GM12878 (cell line): ENCODE measurements at regions not wholly inside any gene's neighbourhood (a gene's known extent, or its start where the extent isn't known, plus 50 kb on each side); places are given as distances from the start of the nearest gene placed in this dataset.

ENCODE experiments used
- ATAC-seq: fragments of 200-7000 bp; cut with Tn5 transposase; 3 replicates; pipeline ENCODE4 v1.9.1; 2020; ENCODE audit warnings: mild to moderate bottlenecking, moderate library complexity
- BruUV-seq: library from RNA; stranded (reverse); fragments of 400-500 nt; replicated peaks from 2 replicates; lab custom pipeline; 2021; lab: Mats Ljungman, UMichigan
- CTCF ChIA-PET: fragments of 300-600 bp; sonication (Branson Sonifier 250); formaldehyde crosslinking; extraction: SDS; loops from one replicate; lab custom pipeline; 2021; ENCODE audit warnings: inconsistent platforms; lab: Yijun Ruan, JAX
- POLR2A ChIA-PET: fragments of 350-600 bp; formaldehyde crosslinking; extraction: SDS; loops from one replicate; lab custom pipeline; 2021; ENCODE audit warnings: inconsistent platforms; lab: Charles Lee
- RAD21 ChIA-PET: fragments of 300-600 bp; sonication (Branson Sonifier 250); formaldehyde crosslinking; loops from one replicate; lab custom pipeline; 2023; ENCODE audit warnings: antibody characterized with exemption; ENCODE audit not compliant: unreplicated experiment; lab: Charles Lee
- SMC1A ChIA-PET: fragments of 300-600 bp; sonication (Branson Sonifier 250); formaldehyde crosslinking; loops from one replicate; lab custom pipeline; 2023; ENCODE audit not compliant: unreplicated experiment, uncharacterized antibody; lab: Charles Lee
- DNase-seq: peaks from one replicate; pipeline ENCODE4 v3.0.0-alpha.2; 2011; ENCODE audit warnings: low read depth, low spot score
- FAIRE-seq: peaks from 3 replicates; lab custom pipeline; 2011; peaks lifted over from hg19 to GRCh38; lab: Jason Lieb, UNC
- H2AFZ ChIP-seq: 2 replicates; pipeline ENCODE4 v1.6.0; 2011; ENCODE audit warnings: low read depth, low read length, control low read depth; ENCODE audit not compliant: control insufficient read depth
- H3K27ac ChIP-seq: 2 replicates; pipeline ENCODE4 v1.5.1; 2011; ENCODE audit warnings: control low read depth; ENCODE audit not compliant: control insufficient read depth, insufficient read depth
- H3K27me3 ChIP-seq, 2 experiments: replicated peaks in 1 of 2; 2 replicates each; pipeline versions ENCODE4 v1.6.0 to v1.6.1; 2011; ENCODE audit warnings: low read length in 1 of 2; ENCODE audit not compliant: control insufficient read depth in 2 of 2, insufficient read depth in 2 of 2
- H3K36me3 ChIP-seq, 2 experiments: 2 replicates each; pipeline ENCODE4 v1.5.1; 2011; ENCODE audit warnings: low read length in 1 of 2; ENCODE audit not compliant: control insufficient read depth in 2 of 2, insufficient read depth in 2 of 2
- H3K4me1 ChIP-seq: 2 replicates; pipeline ENCODE4 v1.6.1; 2011; ENCODE audit warnings: mild to moderate bottlenecking, low read length, moderate library complexity, mixed read lengths; ENCODE audit not compliant: control insufficient read depth, insufficient read depth
- H3K4me2 ChIP-seq: 2 replicates; pipeline ENCODE4 v1.6.0; 2011; ENCODE audit warnings: control low read depth; ENCODE audit not compliant: control insufficient read depth, insufficient read depth
- H3K4me3 ChIP-seq: fragments of 200-600 bp; sonication (generic); 2 replicates; pipeline ENCODE4 v1.5.1; 2016
- H3K79me2 ChIP-seq: 2 replicates; pipeline ENCODE4 v1.6.0; 2011; ENCODE audit warnings: low read length; ENCODE audit not compliant: control insufficient read depth, insufficient read depth
- H3K9ac ChIP-seq: 2 replicates; pipeline ENCODE4 v1.8.0; 2011; ENCODE audit warnings: low read length, control low read depth, mixed read lengths; ENCODE audit not compliant: control insufficient read depth, insufficient read depth
- H3K9me3 ChIP-seq: replicated peaks from 3 replicates; pipeline ENCODE4 v1.5.1; 2011; ENCODE audit warnings: mild to moderate bottlenecking, low read length; ENCODE audit not compliant: control insufficient read depth, insufficient read depth
- H4K20me1 ChIP-seq: 2 replicates; pipeline ENCODE4 v1.6.0; 2011; ENCODE audit not compliant: control insufficient read depth, insufficient read depth
- CBFB ChIP-seq: IDR thresholded peaks from 2 replicates; pipeline ENCODE4 v1.6.1; 2016; ENCODE audit warnings: antibody characterized with exemption, low read depth
- CHD1 ChIP-seq: IDR thresholded peaks from 2 replicates; pipeline ENCODE4 v1.6.1; 2012; ENCODE audit warnings: low read depth, low read length, improper control_type of control experiment
- FOS ChIP-seq: IDR thresholded peaks from 3 replicates; pipeline ENCODE4 v1.6.1; 2011; ENCODE audit warnings: borderline replicate concordance; ENCODE audit not compliant: insufficient read length; ENCODE audit errors: extremely low read depth
- KDM1A ChIP-seq: fragments of 200-600 bp; sonication (generic); IDR thresholded peaks from 2 replicates; pipeline ENCODE4 v1.6.1; 2016; ENCODE audit warnings: borderline replicate concordance
- SMAD1 ChIP-seq: fragments of 450-650 bp; IDR thresholded peaks from 2 replicates; pipeline ENCODE4 v1.6.1; 2018; ENCODE audit warnings: mild to moderate bottlenecking, low read depth; ENCODE audit not compliant: partially characterized antibody
- WRNIP1 ChIP-seq: IDR thresholded peaks from 2 replicates; pipeline ENCODE4 v1.6.1; 2011; ENCODE audit warnings: low read depth, low read length, improper control_type of control experiment, borderline replicate concordance
- ZNF384 ChIP-seq: IDR thresholded peaks from 2 replicates; pipeline ENCODE4 v1.6.1; 2012; ENCODE audit warnings: low read depth, mild to moderate bottlenecking, low read length, improper control_type of control experiment, borderline replicate concordance
- ZNF622 ChIP-seq: fragments of 450-650 bp; IDR thresholded peaks from 2 replicates; pipeline ENCODE4 v1.6.1; 2017; ENCODE audit warnings: mild to moderate bottlenecking, inconsistent platforms
- WGBS: methylation state at CpG from one replicate; pipeline ENCODE4 v1.1.6; 2016; ENCODE audit warnings: low lambda C conversion rate; ENCODE audit not compliant: insufficient replicate concordance, insufficient coverage; ENCODE audit errors: missing lambda C conversion rate; 5-methylcytosine and 5-hydroxymethylcytosine counted together
- in situ Hi-C: fragments of 300-500 bp; cut with MboI; formaldehyde crosslinking; loops from 9 replicates; pipeline ENCODE4 v1.14.3; 2018; ENCODE audit warnings: mixed read lengths
- intact Hi-C: fragments of 100-400 bp; cut with micrococcal nuclease; formaldehyde crosslinking; loops from one replicate; pipeline ENCODE4 v1.14.2; 2022; ENCODE audit not compliant: unreplicated experiment
- TF ChIP-seq, protein P1 (sequence below), 3 experiments: IDR thresholded peaks in 2 of 3; conservative IDR thresholded peaks in 1 of 3; 2 replicates each; pipeline ENCODE4 v1.5.1; 2011; ENCODE audit warnings: low read depth in 3 of 3, low read length in 3 of 3, mild to moderate bottlenecking in 3 of 3, control low read depth in 2 of 3, moderate library complexity in 2 of 3, inconsistent platforms in 1 of 3, mixed read lengths in 1 of 3; ENCODE audit not compliant: control insufficient read depth in 2 of 3, insufficient read depth in 1 of 3; ENCODE audit errors: extremely low read depth in 1 of 3
- TF ChIP-seq, protein P2 (sequence below): fragments of 450-650 bp; IDR thresholded peaks from 2 replicates; pipeline ENCODE4 v1.6.1; 2017; ENCODE audit warnings: mild to moderate bottlenecking

DNA sequence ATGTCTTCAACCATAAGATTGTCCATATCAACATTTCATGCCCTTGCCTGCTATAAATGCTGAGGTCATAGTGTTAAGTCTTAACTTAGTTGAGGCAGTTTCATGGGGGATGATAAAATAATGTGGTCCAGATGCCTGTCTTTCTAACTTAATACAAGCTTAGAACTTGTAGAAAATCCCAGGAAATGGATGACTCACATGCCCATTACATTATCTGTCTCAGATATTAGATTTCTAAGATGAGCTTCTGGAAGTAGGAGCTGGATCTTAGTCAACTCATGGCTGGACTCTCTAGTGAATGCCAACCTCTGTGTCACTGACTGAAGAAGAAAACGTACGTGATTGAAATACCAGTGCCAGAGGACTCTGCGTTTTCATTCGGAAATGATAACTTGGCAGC lies 797.5 kb upstream of the EEF2KMT start (continued):
- TF ChIP-seq CHD1, result no peak
- no peak for TF ChIP-seq ZNF622
- TF ChIP-seq ZNF384, result no peak
- no peak for TF ChIP-seq KDM1A
- TF ChIP-seq CBFB, result no peak
- no peak for TF ChIP-seq WRNIP1

DNA sequence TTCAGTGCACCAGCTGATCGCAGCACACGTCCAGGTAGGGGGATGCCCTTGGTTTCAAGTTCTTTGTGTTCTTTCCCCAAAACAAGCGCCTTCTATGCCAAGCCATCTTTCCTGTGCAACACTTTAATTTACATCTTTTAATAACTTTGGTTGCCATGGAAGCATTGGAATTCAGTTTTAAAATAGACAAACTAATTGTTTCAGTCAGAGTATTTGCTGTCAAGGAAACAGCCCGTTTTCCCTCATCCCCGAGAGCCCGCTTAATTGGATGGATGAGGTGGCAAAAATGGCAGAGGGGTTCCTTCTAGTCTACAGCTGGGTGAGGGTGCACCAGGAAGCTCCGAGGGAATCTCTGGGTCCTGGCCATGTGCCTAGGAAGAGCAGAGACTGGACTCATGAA lies 793.7 kb upstream of the EEF2KMT start:
- DNase-seq (no peak), FAIRE-seq (no peak), ATAC-seq (no peak)
- intact Hi-C loops, result no loop called here
- WGBS, result 15% methylated on average over 7 of the region's 7 CpGs
- Histone ChIP-seq H3K4me1 (no peaks in the 10 kb centered on the region), H3K9me3 (peaks cover 2% of the 10 kb centered on the region; the same call in 1 of the 3 replicates), H3K4me3 (no peak overlapping the region), H3K4me2 (no peak overlapping the region), H3K27me3 (no peaks in the 10 kb centered on the region), H2AFZ (no peak overlapping the region), H4K20me1 (no peaks in the 10 kb centered on the region), H3K27ac (no peak overlapping the region), H3K9ac (no peak overlapping the region), H3K79me2 (no peaks in the 10 kb centered on the region), H3K36me3 (no peaks in the 10 kb centered on the region)
- ChIA-PET RAD21 (no interaction called here), SMC1A (no interaction called here), CTCF (no interaction called here), POLR2A (no interaction called here)
- BruUV-seq, result no TSS peak
- TF ChIP-seq, protein P1, sequence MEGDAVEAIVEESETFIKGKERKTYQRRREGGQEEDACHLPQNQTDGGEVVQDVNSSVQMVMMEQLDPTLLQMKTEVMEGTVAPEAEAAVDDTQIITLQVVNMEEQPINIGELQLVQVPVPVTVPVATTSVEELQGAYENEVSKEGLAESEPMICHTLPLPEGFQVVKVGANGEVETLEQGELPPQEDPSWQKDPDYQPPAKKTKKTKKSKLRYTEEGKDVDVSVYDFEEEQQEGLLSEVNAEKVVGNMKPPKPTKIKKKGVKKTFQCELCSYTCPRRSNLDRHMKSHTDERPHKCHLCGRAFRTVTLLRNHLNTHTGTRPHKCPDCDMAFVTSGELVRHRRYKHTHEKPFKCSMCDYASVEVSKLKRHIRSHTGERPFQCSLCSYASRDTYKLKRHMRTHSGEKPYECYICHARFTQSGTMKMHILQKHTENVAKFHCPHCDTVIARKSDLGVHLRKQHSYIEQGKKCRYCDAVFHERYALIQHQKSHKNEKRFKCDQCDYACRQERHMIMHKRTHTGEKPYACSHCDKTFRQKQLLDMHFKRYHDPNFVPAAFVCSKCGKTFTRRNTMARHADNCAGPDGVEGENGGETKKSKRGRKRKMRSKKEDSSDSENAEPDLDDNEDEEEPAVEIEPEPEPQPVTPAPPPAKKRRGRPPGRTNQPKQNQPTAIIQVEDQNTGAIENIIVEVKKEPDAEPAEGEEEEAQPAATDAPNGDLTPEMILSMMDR (IDR thresholded peaks at IDR 0.05 in 2 of 3, conservative IDR thresholded peaks at IDR 0.05 in 1 of 3; ENCODE audit: control insufficient read depth in 2 of 3, extremely low read depth in 1 of 3, insufficient read depth in 1 of 3, low read depth in 3 of 3, low read length in 3 of 3), result no peak
- TF ChIP-seq FOS, result no peak
- TF ChIP-seq SMAD1, result no peak
- TF ChIP-seq, protein P2, sequence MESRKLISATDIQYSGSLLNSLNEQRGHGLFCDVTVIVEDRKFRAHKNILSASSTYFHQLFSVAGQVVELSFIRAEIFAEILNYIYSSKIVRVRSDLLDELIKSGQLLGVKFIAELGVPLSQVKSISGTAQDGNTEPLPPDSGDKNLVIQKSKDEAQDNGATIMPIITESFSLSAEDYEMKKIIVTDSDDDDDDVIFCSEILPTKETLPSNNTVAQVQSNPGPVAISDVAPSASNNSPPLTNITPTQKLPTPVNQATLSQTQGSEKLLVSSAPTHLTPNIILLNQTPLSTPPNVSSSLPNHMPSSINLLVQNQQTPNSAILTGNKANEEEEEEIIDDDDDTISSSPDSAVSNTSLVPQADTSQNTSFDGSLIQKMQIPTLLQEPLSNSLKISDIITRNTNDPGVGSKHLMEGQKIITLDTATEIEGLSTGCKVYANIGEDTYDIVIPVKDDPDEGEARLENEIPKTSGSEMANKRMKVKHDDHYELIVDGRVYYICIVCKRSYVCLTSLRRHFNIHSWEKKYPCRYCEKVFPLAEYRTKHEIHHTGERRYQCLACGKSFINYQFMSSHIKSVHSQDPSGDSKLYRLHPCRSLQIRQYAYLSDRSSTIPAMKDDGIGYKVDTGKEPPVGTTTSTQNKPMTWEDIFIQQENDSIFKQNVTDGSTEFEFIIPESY, result no peak
- in situ Hi-C loops, result no loop called here
